GM12878 (cell line): ENCODE measurements at regions not wholly inside any gene's neighbourhood (a gene's known extent, or its start where the extent isn't known, plus 50 kb on each side); places are given as distances from the start of the nearest gene placed in this dataset.

Experiments
- ATAC-seq: fragments of 200-7000 bp; cut with Tn5 transposase; 3 replicates; pipeline ENCODE4 v1.9.1; 2020; ENCODE audit warnings: mild to moderate bottlenecking, moderate library complexity
- BruUV-seq: library from RNA; stranded (reverse); fragments of 400-500 nt; replicated peaks from 2 replicates; lab custom pipeline; 2021; lab: Mats Ljungman, UMichigan
- CTCF ChIA-PET: fragments of 300-600 bp; sonication (Branson Sonifier 250); formaldehyde crosslinking; extraction: SDS; loops from one replicate; lab custom pipeline; 2021; ENCODE audit warnings: inconsistent platforms; lab: Yijun Ruan, JAX
- POLR2A ChIA-PET: fragments of 350-600 bp; formaldehyde crosslinking; extraction: SDS; loops from one replicate; lab custom pipeline; 2021; ENCODE audit warnings: inconsistent platforms; lab: Charles Lee
- RAD21 ChIA-PET: fragments of 300-600 bp; sonication (Branson Sonifier 250); formaldehyde crosslinking; loops from one replicate; lab custom pipeline; 2023; ENCODE audit warnings: antibody characterized with exemption; ENCODE audit not compliant: unreplicated experiment; lab: Charles Lee
- SMC1A ChIA-PET: fragments of 300-600 bp; sonication (Branson Sonifier 250); formaldehyde crosslinking; loops from one replicate; lab custom pipeline; 2023; ENCODE audit not compliant: unreplicated experiment, uncharacterized antibody; lab: Charles Lee
- DNase-seq: peaks from one replicate; pipeline ENCODE4 v3.0.0-alpha.2; 2011; ENCODE audit warnings: low read depth, low spot score
- FAIRE-seq: peaks from 3 replicates; lab custom pipeline; 2011; peaks lifted over from hg19 to GRCh38; lab: Jason Lieb, UNC
- H2AFZ ChIP-seq: 2 replicates; pipeline ENCODE4 v1.6.0; 2011; ENCODE audit warnings: low read depth, low read length, control low read depth; ENCODE audit not compliant: control insufficient read depth
- H3K27ac ChIP-seq: 2 replicates; pipeline ENCODE4 v1.5.1; 2011; ENCODE audit warnings: control low read depth; ENCODE audit not compliant: control insufficient read depth, insufficient read depth
- H3K27me3 ChIP-seq, 2 experiments: replicated peaks in 1 of 2; 2 replicates each; pipeline versions ENCODE4 v1.6.0 to v1.6.1; 2011; ENCODE audit warnings: low read length in 1 of 2; ENCODE audit not compliant: control insufficient read depth in 2 of 2, insufficient read depth in 2 of 2
- H3K36me3 ChIP-seq, 2 experiments: 2 replicates each; pipeline ENCODE4 v1.5.1; 2011; ENCODE audit warnings: low read length in 1 of 2; ENCODE audit not compliant: control insufficient read depth in 2 of 2, insufficient read depth in 2 of 2
- H3K4me1 ChIP-seq: 2 replicates; pipeline ENCODE4 v1.6.1; 2011; ENCODE audit warnings: mild to moderate bottlenecking, low read length, moderate library complexity, mixed read lengths; ENCODE audit not compliant: control insufficient read depth, insufficient read depth
- H3K4me2 ChIP-seq: 2 replicates; pipeline ENCODE4 v1.6.0; 2011; ENCODE audit warnings: control low read depth; ENCODE audit not compliant: control insufficient read depth, insufficient read depth
- H3K4me3 ChIP-seq: fragments of 200-600 bp; sonication (generic); 2 replicates; pipeline ENCODE4 v1.5.1; 2016
- H3K79me2 ChIP-seq: 2 replicates; pipeline ENCODE4 v1.6.0; 2011; ENCODE audit warnings: low read length; ENCODE audit not compliant: control insufficient read depth, insufficient read depth
- H3K9ac ChIP-seq: 2 replicates; pipeline ENCODE4 v1.8.0; 2011; ENCODE audit warnings: low read length, control low read depth, mixed read lengths; ENCODE audit not compliant: control insufficient read depth, insufficient read depth
- H3K9me3 ChIP-seq: replicated peaks from 3 replicates; pipeline ENCODE4 v1.5.1; 2011; ENCODE audit warnings: mild to moderate bottlenecking, low read length; ENCODE audit not compliant: control insufficient read depth, insufficient read depth
- H4K20me1 ChIP-seq: 2 replicates; pipeline ENCODE4 v1.6.0; 2011; ENCODE audit not compliant: control insufficient read depth, insufficient read depth
- CHD4 ChIP-seq: fragments of 200-600 bp; sonication (generic); IDR thresholded peaks from 2 replicates; pipeline ENCODE4 v1.6.1; 2016; ENCODE audit warnings: mild to moderate bottlenecking
- CTCF ChIP-seq, 3 experiments: IDR thresholded peaks in 2 of 3; conservative IDR thresholded peaks in 1 of 3; 2 replicates each; pipeline ENCODE4 v1.5.1; 2011; ENCODE audit warnings: low read depth in 3 of 3, low read length in 3 of 3, mild to moderate bottlenecking in 3 of 3, control low read depth in 2 of 3, moderate library complexity in 2 of 3, inconsistent platforms in 1 of 3, mixed read lengths in 1 of 3; ENCODE audit not compliant: control insufficient read depth in 2 of 3, insufficient read depth in 1 of 3; ENCODE audit errors: extremely low read depth in 1 of 3
- HSF1 ChIP-seq: fragments of 150-350 bp; IDR thresholded peaks from 2 replicates; pipeline ENCODE4 v1.6.1; 2014; ENCODE audit warnings: mild to moderate bottlenecking, low read depth, low read length
- NR2C2 ChIP-seq: IDR thresholded peaks from 2 replicates; pipeline ENCODE4 v1.6.1; 2011; ENCODE audit warnings: borderline replicate concordance, low read depth; ENCODE audit not compliant: control insufficient read depth, insufficient read length
- PAX8 ChIP-seq: fragments of 450-650 bp; IDR thresholded peaks from 2 replicates; pipeline ENCODE4 v1.6.1; 2017; ENCODE audit warnings: mild to moderate bottlenecking, moderate library complexity
- POLR2A ChIP-seq: IDR thresholded peaks from 2 replicates; pipeline ENCODE4 v1.6.1; 2011; ENCODE audit warnings: low read depth, mild to moderate bottlenecking, low read length
- RAD21 ChIP-seq: IDR thresholded peaks from 2 replicates; pipeline ENCODE4 v1.6.1; 2011; ENCODE audit warnings: mild to moderate bottlenecking, low read depth, low read length, moderate library complexity; ENCODE audit not compliant: insufficient read depth
- REST ChIP-seq: IDR thresholded peaks from 2 replicates; pipeline ENCODE4 v1.6.1; 2012; ENCODE audit warnings: mild to moderate bottlenecking, low read depth, low read length
- SMC3 ChIP-seq: IDR thresholded peaks from 2 replicates; pipeline ENCODE4 v1.6.1; 2011; ENCODE audit warnings: low read length, improper control_type of control experiment, borderline replicate concordance
- TCF12 ChIP-seq: IDR thresholded peaks from 2 replicates; pipeline ENCODE4 v1.6.1; 2011; ENCODE audit warnings: low read depth, mild to moderate bottlenecking, low read length
- ZBTB11 ChIP-seq: fragments of 450-650 bp; formaldehyde crosslinking; IDR thresholded peaks from 2 replicates; pipeline ENCODE4 v1.5.0; 2022; ENCODE audit warnings: mild to moderate bottlenecking, missing genetic modification characterization
- WGBS: methylation state at CpG from one replicate; pipeline ENCODE4 v1.1.6; 2016; ENCODE audit warnings: low lambda C conversion rate; ENCODE audit not compliant: insufficient replicate concordance, insufficient coverage; ENCODE audit errors: missing lambda C conversion rate; 5-methylcytosine and 5-hydroxymethylcytosine counted together
- in situ Hi-C: fragments of 300-500 bp; cut with MboI; formaldehyde crosslinking; loops from 9 replicates; pipeline ENCODE4 v1.14.3; 2018; ENCODE audit warnings: mixed read lengths
- intact Hi-C: fragments of 100-400 bp; cut with micrococcal nuclease; formaldehyde crosslinking; loops from one replicate; pipeline ENCODE4 v1.14.2; 2022; ENCODE audit not compliant: unreplicated experiment

- Histone ChIP-seq H4K20me1 (no peaks in the 10 kb centered on the region), H3K27ac (no peak overlapping the region), H3K79me2 (no peaks in the 10 kb centered on the region), H3K9me3 (no peaks in the 10 kb centered on the region), H3K36me3 (no peaks in the 10 kb centered on the region), H3K27me3 (no peaks in the 10 kb centered on the region), H3K9ac (no peak overlapping the region), H3K4me1 (no peaks in the 10 kb centered on the region), H2AFZ (no peak overlapping the region), H3K4me2 (no peak overlapping the region), H3K4me3 (no peak overlapping the region)
- DNase-seq (no peak), ATAC-seq (peak; percentile 80), FAIRE-seq (no peak)
- intact Hi-C loops (loop anchor here (10.0 kb wide), 1 partner anchor 149 kb away; no protein-coding TSS in a partner anchor), in situ Hi-C loops (no loop called here)
- BruUV-seq: no TSS peak
- RAD21 ChIA-PET: interaction anchor here (1.1 to 1.2 kb wide), 2 partner anchors 146 to 148 kb away, joined by 5 read pairs; no protein-coding TSS in a partner anchor
- 0% methylated on average over 1 of the region's 1 CpG for WGBS
- peak; percentile 41 to 53 (median 49) for TF ChIP-seq CTCF (IDR thresholded peaks at IDR 0.05 in 2 of 3, conservative IDR thresholded peaks at IDR 0.05 in 1 of 3; ENCODE audit: control insufficient read depth in 2 of 3, extremely low read depth in 1 of 3, insufficient read depth in 1 of 3, low read depth in 3 of 3, low read length in 3 of 3)
- no peak for TF ChIP-seq ZBTB11 (CRISPR knock-in tag)
- no peak for TF ChIP-seq HSF1
- TF ChIP-seq RAD21: peak; percentile 49
- TF ChIP-seq REST: no peak
- peak; percentile 68 for TF ChIP-seq SMC3
- no peak for TF ChIP-seq TCF12
- no peak for TF ChIP-seq NR2C2
- TF ChIP-seq PAX8: no peak
- TF ChIP-seq CHD4: no peak
- no peak for TF ChIP-seq POLR2A
- CTCF ChIA-PET: interaction anchor here (0.6 to 2.6 kb wide), 9 partner anchors 9 to 413 kb away, joined by 3 to 13 read pairs (median 4); no protein-coding TSS in a partner anchor
- SMC1A ChIA-PET: interaction anchor here (1.1 to 1.8 kb wide), 6 partner anchors 9 to 146 kb away, joined by 3 to 9 read pairs (median 4); no protein-coding TSS in a partner anchor
- POLR2A ChIA-PET: no interaction called here
Measured at GRCh38 chr15:38853608-38854007, 289.0 kb upstream of the RASGRP1 start.
